Gastroesophageal sphincter (tissue), 4 donors: ENCODE measurements at regions not wholly inside any gene's neighbourhood (a gene's known extent, or its start where the extent isn't known, plus 50 kb on each side); places are given as distances from the start of the nearest gene placed in this dataset.

ENCODE experiments used
- ATAC-seq: fragments of 150-250 bp; one replicate; pipeline ENCODE4 v1.9.1; 2016; ENCODE audit warnings: mild to moderate bottlenecking, moderate library complexity
- H3K27ac ChIP-seq, 4 donors: fragments of 200-600 bp; sonication (generic) in 3 of 4; 1 replicate in 3 of 4; 2 replicates in 1 of 4; pipeline ENCODE4 v1.5.1; 2016 to 2019
- H3K27me3 ChIP-seq: fragments of 200-600 bp; sonication (generic); one replicate; pipeline ENCODE4 v1.5.1; 2019
- H3K36me3 ChIP-seq, 2 donors: fragments of 200-600 bp; sonication (generic); one replicate each; pipeline ENCODE4 v1.5.1; 2019; ENCODE audit warnings: control low read depth in 1 of 2
- H3K4me1 ChIP-seq, 3 donors: fragments of 200-600 bp; sonication (generic); 1 replicate in 2 of 3; 2 replicates in 1 of 3; pipeline ENCODE4 v1.5.1; 2016 to 2019; ENCODE audit warnings: control low read depth in 2 of 3
- H3K4me3 ChIP-seq, 2 donors: fragments of 200-600 bp; sonication (generic); one replicate each; pipeline ENCODE4 v1.5.1; 2019; ENCODE audit warnings: mild to moderate bottlenecking in 1 of 2, moderate library complexity in 1 of 2
- H3K9me3 ChIP-seq, 3 donors: fragments of 200-600 bp; sonication (generic); one replicate each; pipeline ENCODE4 v1.5.1; 2017 to 2019; ENCODE audit warnings: control low read depth in 2 of 3
- CTCF ChIP-seq, 4 experiments: fragments of 200-600 bp in 2 of 4; fragments of 450-650 bp in 2 of 4; sonication (generic) in 1 of 4; IDR thresholded peaks; one replicate each; pipeline ENCODE4 v1.5.1; 2017 to 2019; ENCODE audit warnings: antibody characterized with exemption in 4 of 4, mild to moderate bottlenecking in 2 of 4, moderate library complexity in 2 of 4
- EP300 ChIP-seq: sonication (generic); formaldehyde crosslinking; IDR thresholded peaks from one replicate; pipeline ENCODE4 v1.6.1; 2017; ENCODE audit warnings: antibody characterized with exemption, mild to moderate bottlenecking
- POLR2A ChIP-seq, 2 donors: fragments of 450-650 bp; IDR thresholded peaks; one replicate each; pipeline ENCODE4 v1.6.1; 2017; ENCODE audit warnings: antibody characterized with exemption in 2 of 2, mild to moderate bottlenecking in 2 of 2, moderate library complexity in 1 of 2
- POLR2AphosphoS5 ChIP-seq: sonication (generic); formaldehyde crosslinking; IDR thresholded peaks from one replicate; pipeline ENCODE4 v1.6.1; 2017; ENCODE audit warnings: antibody characterized with exemption
- WGBS, 2 donors: methylation state at CpG; one replicate each; pipeline ENCODE4 v1.1.5; 2018; ENCODE audit warnings: low coverage in 1 of 2; 5-methylcytosine and 5-hydroxymethylcytosine counted together

DNA sequence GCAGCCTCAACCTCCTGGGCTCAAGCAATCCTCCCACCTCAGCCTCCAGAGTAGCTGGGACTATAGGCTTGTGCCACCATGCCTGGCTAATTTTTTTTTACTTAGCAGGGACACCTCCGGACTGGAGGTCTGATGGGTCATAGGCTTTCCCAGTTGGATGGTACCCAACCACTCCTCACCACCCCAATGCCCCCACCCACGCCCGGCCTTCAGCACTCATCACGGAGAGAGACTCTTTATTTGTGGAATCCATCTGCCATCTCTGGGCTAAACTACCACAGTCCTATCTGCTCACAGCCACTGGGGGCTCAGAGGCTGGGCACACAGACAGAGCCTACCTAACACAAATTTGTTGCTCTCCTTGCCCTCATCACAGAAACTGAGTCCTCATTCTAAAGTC is 58.3 kb upstream of the STXBP1 start:
- Histone ChIP-seq H3K4me1 (peaks cover 0 to 84% (median 40%) of the 10 kb centered on the region in 3 donors), H3K27ac (peak overlapping the region in 3 of 4 donors; percentile 34 to 46 (median 35)), H3K9me3 (no peaks in the 10 kb centered on the region), H3K27me3 (no peaks in the 10 kb centered on the region), H3K4me3 (no peak overlapping the region), H3K36me3 (peaks cover 0 to 16% of the 10 kb centered on the region in 2 donors)
- TF ChIP-seq POLR2AphosphoS5 (no peak), CTCF (IDR thresholded peaks at IDR 0.05) (no peak), POLR2A (IDR thresholded peaks at IDR 0.05) (no peak), EP300 (no peak)
- no peak for ATAC-seq
- 80 to 100% methylated on average over 1 to 3 of the region's 4 CpGs for WGBS, 2 donors

- TF ChIP-seq EP300, result no peak
- no peak for TF ChIP-seq POLR2A (IDR thresholded peaks at IDR 0.05)
- 56 to 71% methylated on average over 2 to 13 of the region's 15 CpGs for WGBS, 2 donors
- Histone ChIP-seq H3K4me1 (peaks cover 0 to 84% (median 44%) of the 10 kb centered on the region in 3 donors), H3K4me3 (no peak overlapping the region), H3K36me3 (peaks cover 0 to 30% of the 10 kb centered on the region in 2 donors), H3K9me3 (no peaks in the 10 kb centered on the region), H3K27ac (peak overlapping the region in 3 of 4 donors; percentile 75 to 81 (median 75)), H3K27me3 (no peaks in the 10 kb centered on the region)
- ATAC-seq, result no peak
Measured at GRCh38 chr9:127554966-127555839, 56.9 kb upstream of the STXBP1 start.

GRCh38 chr9:127555840-127556820 is 55.9 kb upstream of the STXBP1 start:
- H3K27ac ChIP-seq, result peak overlapping the region in 3 of 4 donors; percentile 75 to 81 (median 78)
- 10 to 60% methylated on average over 2 to 4 of the region's 13 CpGs for WGBS, 2 donors
- peaks cover 0 to 39% of the 10 kb centered on the region in 2 donors for H3K36me3 ChIP-seq
- peaks cover 0 to 84% (median 49%) of the 10 kb centered on the region in 3 donors for H3K4me1 ChIP-seq
- no peak overlapping the region for H3K4me3 ChIP-seq
- no peaks in the 10 kb centered on the region for H3K27me3 ChIP-seq
- no peaks in the 10 kb centered on the region for H3K9me3 ChIP-seq
- ATAC-seq, result peak; percentile 75
- TF ChIP-seq POLR2A (IDR thresholded peaks at IDR 0.05) (no peak), CTCF (IDR thresholded peaks at IDR 0.05) (no peak), EP300 (no peak), POLR2AphosphoS5 (peak; percentile 90)

- H3K4me3 ChIP-seq, result no peak overlapping the region
- no peak for TF ChIP-seq POLR2A (IDR thresholded peaks at IDR 0.05)
- no peak for TF ChIP-seq EP300
- TF ChIP-seq CTCF (IDR thresholded peaks at IDR 0.05), result no peak
- no peak for TF ChIP-seq POLR2AphosphoS5
- no peak for ATAC-seq
- H3K27ac ChIP-seq, result peak overlapping the region in 3 of 4 donors; percentile 75 to 81 (median 78)
- peaks cover 0 to 40% of the 10 kb centered on the region in 2 donors for H3K36me3 ChIP-seq
- 63 to 66% methylated on average over 2 to 4 of the region's 4 CpGs for WGBS, 2 donors
- H3K4me1 ChIP-seq, result peaks cover 0 to 84% (median 54%) of the 10 kb centered on the region in 3 donors
- no peaks in the 10 kb centered on the region for H3K9me3 ChIP-seq
- no peaks in the 10 kb centered on the region for H3K27me3 ChIP-seq
Measured at GRCh38 chr9:127556871-127557270, 55.2 kb upstream of the STXBP1 start.

DNA sequence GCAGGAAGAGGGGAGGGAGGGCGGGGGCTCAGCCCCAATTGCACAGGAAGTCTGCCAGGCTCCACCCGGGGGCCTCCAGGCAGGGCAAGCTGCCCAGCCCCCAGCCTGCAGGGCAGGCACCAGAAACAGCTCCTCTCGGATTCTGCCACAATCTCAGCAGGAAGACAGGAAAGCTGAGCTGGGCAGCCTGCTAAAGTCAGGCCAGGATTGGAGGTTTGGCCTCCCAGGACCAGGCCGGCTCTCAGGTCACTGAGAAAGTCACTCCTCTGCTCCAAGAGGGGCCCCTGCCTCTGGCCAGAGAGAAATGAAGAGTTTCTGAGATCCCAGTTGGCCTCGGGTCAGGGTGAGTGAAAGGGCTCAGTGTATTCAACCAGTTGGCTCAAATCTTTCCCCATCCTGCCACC is 54.6 kb upstream of the STXBP1 start:
- no peaks in the 10 kb centered on the region for H3K27me3 ChIP-seq
- peaks cover 0 to 40% of the 10 kb centered on the region in 2 donors for H3K36me3 ChIP-seq
- no peak for ATAC-seq
- TF ChIP-seq POLR2AphosphoS5, result no peak
- no peak for TF ChIP-seq POLR2A (IDR thresholded peaks at IDR 0.05)
- TF ChIP-seq CTCF (IDR thresholded peaks at IDR 0.05), result no peak
- TF ChIP-seq EP300, result no peak
- 6% methylated on average over 4 of the region's 5 CpGs; no CpG with 5 or more reads in 1 of the 2 donors for WGBS, 2 donors
- no peaks in the 10 kb centered on the region for H3K9me3 ChIP-seq
- H3K4me1 ChIP-seq, result peaks cover 0 to 88% (median 60%) of the 10 kb centered on the region in 3 donors
- H3K4me3 ChIP-seq, result no peak overlapping the region
- H3K27ac ChIP-seq, result peak overlapping the region in 3 of 4 donors; percentile 75 to 81 (median 78)
